ENCODE measurements at regions not wholly inside any gene's neighbourhood (a gene's known extent, or its start where the extent isn't known, plus 50 kb on each side); places are given as distances from the start of the nearest gene placed in this dataset.
"Not testable (repeated sequence)": the region's sequence is repeated elsewhere in the genome, so short reads cannot be mapped to it uniquely, and the experiment has no call there.

- DNase-seq (ENCODE audit: low spot score) = no peak
- intact Hi-C loops (cut with DNase I) = no loop called here
Measured at GRCh38 chr2:194714541-194714940, 942.5 kb upstream of the SLC39A10 start.

- DNase-seq (ENCODE audit: low spot score) = no peak
- intact Hi-C loops (cut with DNase I) = no loop called here
Measured at GRCh38 chr2:194709840-194710239, 947.2 kb upstream of the SLC39A10 start.

- intact Hi-C loops (cut with DNase I) = no loop called here
Measured at GRCh38 chr2:194706179-194706578, 950.8 kb upstream of the SLC39A10 start.

GRCh38 chr2:194705398-194705797, 951.6 kb upstream of the SLC39A10 start:
- DNase-seq (ENCODE audit: low spot score) = no peak
- intact Hi-C loops (cut with DNase I) = no loop called here

More at GRCh38 chr2:194706179-194706578, 950.8 kb upstream of the SLC39A10 start:
- no peak for DNase-seq (ENCODE audit: low spot score)

- no peak for DNase-seq (ENCODE audit: low spot score)
- intact Hi-C loops (cut with DNase I) = no loop called here
Measured at GRCh38 chr2:194700726-194701125, 956.3 kb upstream of the SLC39A10 start.

GRCh38 chr2:194700116-194700515, 956.9 kb upstream of the SLC39A10 start:
- intact Hi-C loops (cut with DNase I) = no loop called here
- DNase-seq (ENCODE audit: low spot score) = no peak

GRCh38 chr2:194698012-194698411, 959.0 kb upstream of the SLC39A10 start:
- intact Hi-C loops (cut with DNase I) = no loop called here
- no peak for DNase-seq (ENCODE audit: low spot score)

- intact Hi-C loops (cut with DNase I) = no loop called here
- DNase-seq (ENCODE audit: low spot score) = no peak
Measured at GRCh38 chr2:194697439-194697838, 959.6 kb upstream of the SLC39A10 start.

- intact Hi-C loops (cut with DNase I) = no loop called here
- no peak for DNase-seq (ENCODE audit: low spot score)
Measured at GRCh38 chr2:194696690-194697089, 960.3 kb upstream of the SLC39A10 start.

GRCh38 chr2:194686569-194686968, 970.5 kb upstream of the SLC39A10 start:
- intact Hi-C loops (cut with DNase I) = loop anchor here in 1 of 2 donors (1.0 kb wide), 1 partner anchor 25 kb away; no protein-coding TSS in a partner anchor
- no peak for DNase-seq (ENCODE audit: low spot score)

- intact Hi-C loops (cut with DNase I) = no loop called here
- no peak for DNase-seq (ENCODE audit: low spot score)
Measured at GRCh38 chr2:194674043-194674442, 983.0 kb upstream of the SLC39A10 start.

- DNase-seq (ENCODE audit: low spot score) = no peak
- intact Hi-C loops (cut with DNase I) = no loop called here
Measured at GRCh38 chr2:194672994-194673393, 984.0 kb upstream of the SLC39A10 start.

- no peak for DNase-seq (ENCODE audit: low spot score)
- intact Hi-C loops (cut with DNase I) = loop anchor here in 1 of 2 donors (1.0 kb wide), 1 partner anchor 25 kb away; no protein-coding TSS in a partner anchor
Measured at GRCh38 chr2:194661431-194661830, 995.6 kb upstream of the SLC39A10 start.

GRCh38 chr2:194639057-194639456, 1018.0 kb upstream of the SLC39A10 start:
- intact Hi-C loops (cut with DNase I); DNase-seq (ENCODE audit: low spot score): not testable (repeated sequence)

- intact Hi-C loops (cut with DNase I) = no loop called here
- DNase-seq (ENCODE audit: low spot score) = no peak
Measured at GRCh38 chr2:194621945-194622344, 1035.1 kb upstream of the SLC39A10 start.

- intact Hi-C loops (cut with DNase I) = no loop called here
- no peak for DNase-seq (ENCODE audit: low spot score)
Measured at GRCh38 chr2:194619366-194619765, 1037.7 kb upstream of the SLC39A10 start.

GRCh38 chr2:194618432-194618831, 1038.6 kb upstream of the SLC39A10 start:
- no peak for DNase-seq (ENCODE audit: low spot score)
- intact Hi-C loops (cut with DNase I) = no loop called here

- DNase-seq (ENCODE audit: low spot score) = no peak
- intact Hi-C loops (cut with DNase I) = no loop called here
Measured at GRCh38 chr2:194616334-194616733, 1040.7 kb upstream of the SLC39A10 start.

- intact Hi-C loops (cut with DNase I) = no loop called here
- DNase-seq (ENCODE audit: low spot score) = no peak
Measured at GRCh38 chr2:194610297-194610696, 1046.7 kb upstream of the SLC39A10 start.

- intact Hi-C loops (cut with DNase I) = no loop called here
- no peak for DNase-seq (ENCODE audit: low spot score)
Measured at GRCh38 chr2:194603429-194603828, 1053.6 kb upstream of the SLC39A10 start.

GRCh38 chr2:194602750-194603149, 1054.3 kb upstream of the SLC39A10 start:
- intact Hi-C loops (cut with DNase I) = no loop called here
- no peak for DNase-seq (ENCODE audit: low spot score)

- intact Hi-C loops (cut with DNase I) = no loop called here
- no peak for DNase-seq (ENCODE audit: low spot score)
Measured at GRCh38 chr2:194591192-194591591, 1065.8 kb upstream of the SLC39A10 start.
